ENCODE measurements at regions not wholly inside any gene's neighbourhood (a gene's known extent, or its start where the extent isn't known, plus 50 kb on each side); places are given as distances from the start of the nearest gene placed in this dataset.

DNA sequence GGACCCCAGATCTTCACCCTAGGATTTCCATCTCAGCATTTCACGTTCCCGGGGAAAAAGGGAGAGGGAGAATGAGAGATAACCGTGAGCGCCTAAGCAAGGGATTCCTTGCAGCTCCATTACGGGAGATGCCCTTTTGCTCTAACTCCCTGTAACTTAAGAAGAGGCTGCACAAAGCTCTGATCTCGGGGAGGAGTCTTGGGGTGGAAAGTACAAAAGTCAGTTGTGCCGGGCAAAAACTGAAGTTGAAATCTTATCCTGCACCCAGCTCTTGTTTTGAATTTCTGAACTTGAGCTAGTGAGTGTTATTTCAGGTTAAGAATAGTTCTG, 256.4 kb upstream of the SOX21 start:
- Histone ChIP-seq H3K4me3 (peak overlapping the region; percentile 57), H3K27ac (replicated peaks) (no peak overlapping the region), H3K9me3 (replicated peaks) (no peaks in the 10 kb centered on the region), H3K27me3 (ENCODE audit: low read depth) (peaks cover 89% of the 10 kb centered on the region), H3K36me3 (no peaks in the 10 kb centered on the region), H3K4me1 (peaks cover 14% of the 10 kb centered on the region)
- TF ChIP-seq, protein P1, sequence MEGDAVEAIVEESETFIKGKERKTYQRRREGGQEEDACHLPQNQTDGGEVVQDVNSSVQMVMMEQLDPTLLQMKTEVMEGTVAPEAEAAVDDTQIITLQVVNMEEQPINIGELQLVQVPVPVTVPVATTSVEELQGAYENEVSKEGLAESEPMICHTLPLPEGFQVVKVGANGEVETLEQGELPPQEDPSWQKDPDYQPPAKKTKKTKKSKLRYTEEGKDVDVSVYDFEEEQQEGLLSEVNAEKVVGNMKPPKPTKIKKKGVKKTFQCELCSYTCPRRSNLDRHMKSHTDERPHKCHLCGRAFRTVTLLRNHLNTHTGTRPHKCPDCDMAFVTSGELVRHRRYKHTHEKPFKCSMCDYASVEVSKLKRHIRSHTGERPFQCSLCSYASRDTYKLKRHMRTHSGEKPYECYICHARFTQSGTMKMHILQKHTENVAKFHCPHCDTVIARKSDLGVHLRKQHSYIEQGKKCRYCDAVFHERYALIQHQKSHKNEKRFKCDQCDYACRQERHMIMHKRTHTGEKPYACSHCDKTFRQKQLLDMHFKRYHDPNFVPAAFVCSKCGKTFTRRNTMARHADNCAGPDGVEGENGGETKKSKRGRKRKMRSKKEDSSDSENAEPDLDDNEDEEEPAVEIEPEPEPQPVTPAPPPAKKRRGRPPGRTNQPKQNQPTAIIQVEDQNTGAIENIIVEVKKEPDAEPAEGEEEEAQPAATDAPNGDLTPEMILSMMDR (IDR thresholded peaks at IDR 0.05; ENCODE audit: borderline replicate concordance), result no peak
- intact Hi-C loops (cut with micrococcal nuclease), result no loop called here
- DNase-seq, result no peak

- no peaks in the 10 kb centered on the region for H3K36me3 ChIP-seq
- peaks cover 14% of the 10 kb centered on the region for H3K4me1 ChIP-seq
- peak overlapping the region; percentile 57 for H3K4me3 ChIP-seq
- H3K27ac ChIP-seq (replicated peaks), result no peak overlapping the region
- H3K27me3 ChIP-seq (ENCODE audit: low read depth), result peaks cover 94% of the 10 kb centered on the region
- TF ChIP-seq, protein P1 (IDR thresholded peaks at IDR 0.05; ENCODE audit: borderline replicate concordance), result no peak
- intact Hi-C loops (cut with micrococcal nuclease), result no loop called here
- DNase-seq, result no peak
- H3K9me3 ChIP-seq (replicated peaks), result no peaks in the 10 kb centered on the region
Observed at GRCh38 chr13:94968040-94968756, 255.9 kb upstream of the SOX21 start.

DNA sequence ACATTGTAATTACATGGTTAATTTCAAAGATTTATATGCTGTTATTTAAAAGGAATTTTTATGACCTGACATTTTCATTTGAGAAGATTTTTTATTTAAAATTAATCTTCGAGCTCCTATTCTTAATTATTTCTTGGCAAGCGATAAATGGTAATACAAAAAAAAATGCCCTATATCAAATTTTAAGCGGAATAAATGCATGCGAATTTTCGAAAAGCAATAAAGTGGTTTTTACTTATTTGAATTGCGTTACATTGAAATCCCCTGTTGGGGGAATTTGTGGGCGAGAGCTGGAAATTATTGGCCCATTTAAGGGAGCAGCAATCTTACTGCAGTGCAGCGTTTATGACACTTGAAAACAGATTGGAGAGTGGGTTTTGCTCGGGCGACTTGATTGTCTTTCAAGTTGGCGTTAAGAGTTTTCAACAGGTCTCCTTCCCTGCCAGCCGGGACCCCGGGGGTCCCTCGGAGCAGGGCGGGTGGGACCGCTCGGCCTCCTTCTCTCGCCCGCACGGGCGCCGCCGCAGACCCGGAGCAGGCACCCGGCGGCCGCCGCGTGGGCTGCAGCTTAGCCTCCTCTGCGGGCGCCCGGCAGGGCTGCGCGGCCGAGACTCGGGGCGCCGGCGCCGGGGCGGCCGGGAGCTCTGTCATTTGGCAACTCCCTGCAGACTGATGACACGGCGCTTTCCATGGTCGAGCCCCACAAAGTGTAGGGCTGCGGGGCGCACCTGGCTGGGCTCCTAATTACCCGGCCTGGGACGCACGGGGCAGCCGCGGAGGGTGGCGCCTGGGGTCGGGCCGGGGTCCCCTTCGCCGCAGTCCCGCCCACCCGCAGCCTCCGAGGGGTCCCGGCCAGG, 255.1 kb upstream of the SOX21 start:
- Histone ChIP-seq H3K4me1 (peaks cover 14% of the 10 kb centered on the region), H3K36me3 (no peaks in the 10 kb centered on the region), H3K27me3 (ENCODE audit: low read depth) (peaks cover 98% of the 10 kb centered on the region), H3K27ac (replicated peaks) (no peak overlapping the region), H3K9me3 (replicated peaks) (no peaks in the 10 kb centered on the region), H3K4me3 (peak overlapping the region; percentile 57)
- intact Hi-C loops (cut with micrococcal nuclease), result no loop called here
- DNase-seq, result no peak
- TF ChIP-seq, protein P1 (IDR thresholded peaks at IDR 0.05; ENCODE audit: borderline replicate concordance), result no peak

- Histone ChIP-seq H3K4me1 (peaks cover 14% of the 10 kb centered on the region), H3K4me3 (no peak overlapping the region), H3K36me3 (no peaks in the 10 kb centered on the region), H3K27ac (replicated peaks) (no peak overlapping the region), H3K9me3 (replicated peaks) (no peaks in the 10 kb centered on the region), H3K27me3 (ENCODE audit: low read depth) (peaks cover 100% of the 10 kb centered on the region)
- DNase-seq, result no peak
- intact Hi-C loops (cut with micrococcal nuclease), result no loop called here
- TF ChIP-seq, protein P1 (IDR thresholded peaks at IDR 0.05; ENCODE audit: borderline replicate concordance), result no peak
Observed at GRCh38 chr13:94966422-94966955, 254.1 kb upstream of the SOX21 start.

GRCh38 chr13:94959626-94960025, 247.3 kb upstream of the SOX21 start:
- Histone ChIP-seq H3K36me3 (no peaks in the 10 kb centered on the region), H3K27me3 (ENCODE audit: low read depth) (peaks cover 46% of the 10 kb centered on the region), H3K4me1 (no peaks in the 10 kb centered on the region), H3K9me3 (replicated peaks) (peaks cover 2% of the 10 kb centered on the region), H3K4me3 (no peak overlapping the region), H3K27ac (replicated peaks) (no peak overlapping the region)
- no peak for DNase-seq
- TF ChIP-seq, protein P1 (IDR thresholded peaks at IDR 0.05; ENCODE audit: borderline replicate concordance), result no peak
- intact Hi-C loops (cut with micrococcal nuclease), result no loop called here
